ENCODE measurements at regions not wholly inside any gene's neighbourhood (a gene's known extent, or its start where the extent isn't known, plus 50 kb on each side); places are given as distances from the start of the nearest gene placed in this dataset.

- no peak overlapping the region for H3K27ac ChIP-seq
- TF ChIP-seq CTCF (IDR thresholded peaks at IDR 0.05) (no peak), ZFX (IDR thresholded peaks at IDR 0.05; ENCODE audit: borderline replicate concordance) (no peak)
Measured at GRCh38 chr3:163605915-163606314, 1472.4 kb downstream of the SI start.

- H3K27ac ChIP-seq = no peak overlapping the region
- TF ChIP-seq CTCF (IDR thresholded peaks at IDR 0.05) = no peak
- TF ChIP-seq ZFX (IDR thresholded peaks at IDR 0.05; ENCODE audit: borderline replicate concordance) = no peak
Measured at GRCh38 chr3:163601426-163601825, 1476.9 kb downstream of the SI start.

- TF ChIP-seq ZFX (IDR thresholded peaks at IDR 0.05; ENCODE audit: borderline replicate concordance) (no peak), CTCF (IDR thresholded peaks at IDR 0.05) (no peak)
- no peak overlapping the region for H3K27ac ChIP-seq
Measured at GRCh38 chr3:163587342-163587741, 1491.0 kb downstream of the SI start.

GRCh38 chr3:163582967-163583366, 1495.3 kb downstream of the SI start:
- H3K27ac ChIP-seq = no peak overlapping the region
- TF ChIP-seq CTCF (IDR thresholded peaks at IDR 0.05) (no peak), ZFX (IDR thresholded peaks at IDR 0.05; ENCODE audit: borderline replicate concordance) (no peak)

- TF ChIP-seq CTCF (IDR thresholded peaks at IDR 0.05) (no peak), ZFX (IDR thresholded peaks at IDR 0.05; ENCODE audit: borderline replicate concordance) (no peak)
- no peak overlapping the region for H3K27ac ChIP-seq
Measured at GRCh38 chr3:163577271-163577670, 1501.0 kb downstream of the SI start.

- no peak for TF ChIP-seq ZFX (IDR thresholded peaks at IDR 0.05; ENCODE audit: borderline replicate concordance)
- no peak for TF ChIP-seq CTCF (IDR thresholded peaks at IDR 0.05)
- no peak overlapping the region for H3K27ac ChIP-seq
Measured at GRCh38 chr3:163576314-163576713, 1502.0 kb downstream of the SI start.

DNA sequence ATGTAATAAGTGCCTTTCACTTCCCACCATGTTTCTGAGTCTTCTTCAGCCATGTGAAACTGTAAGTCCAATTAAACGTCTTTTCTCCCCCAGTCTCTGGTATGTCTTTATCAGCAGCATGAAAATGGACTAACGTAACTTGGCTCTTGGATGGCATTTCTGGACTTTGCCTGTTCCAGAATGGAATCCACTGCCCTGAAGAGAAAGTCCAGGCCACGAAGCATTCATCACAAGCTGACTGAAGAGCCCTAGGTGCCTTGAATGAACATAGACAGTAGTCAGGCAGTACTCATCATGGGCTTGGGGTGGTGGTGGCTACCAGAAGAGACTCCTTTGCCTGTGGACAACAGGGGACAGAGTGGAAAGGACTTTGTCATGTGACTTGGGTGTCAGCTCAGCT, 1505.0 kb downstream of the SI start:
- H3K27ac ChIP-seq = no peak overlapping the region
- no peak for TF ChIP-seq CTCF (IDR thresholded peaks at IDR 0.05)
